ENCODE measurements at regions not wholly inside any gene's neighbourhood (a gene's known extent, or its start where the extent isn't known, plus 50 kb on each side); places are given as distances from the start of the nearest gene placed in this dataset.

DNA sequence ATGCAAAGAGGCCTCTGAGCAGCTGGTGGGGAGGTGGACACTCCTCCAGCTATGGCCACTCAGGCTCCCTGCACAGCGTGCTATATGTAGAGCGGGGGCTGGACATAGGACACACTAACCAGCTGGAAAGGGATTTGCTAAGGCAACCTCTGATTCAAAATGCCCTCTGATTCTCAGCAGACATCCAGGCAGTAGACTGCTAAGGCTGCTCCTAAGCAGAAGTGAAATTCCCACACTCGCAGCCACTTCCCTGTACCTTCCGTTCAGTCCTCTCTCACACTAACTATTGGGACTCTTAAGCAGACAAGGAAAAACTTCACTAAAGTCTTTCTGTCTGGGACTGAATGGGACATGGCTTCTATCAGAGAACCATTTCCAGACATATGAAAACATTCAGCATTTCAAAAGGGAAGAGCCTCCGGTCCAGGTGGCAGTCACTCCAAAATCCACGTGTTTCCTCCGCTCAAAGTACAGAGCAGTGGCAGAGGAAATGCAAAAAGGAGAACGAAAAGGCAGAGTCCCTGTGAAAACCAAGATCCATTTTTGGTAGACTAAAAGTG lies 265.8 kb downstream of the TTC32 start:
- H3K27ac ChIP-seq (ENCODE audit: low read depth, low read length): no peak overlapping the region
- no peaks in the 10 kb centered on the region for H3K9me3 ChIP-seq (ENCODE audit: control insufficient read depth, low read length)
- H3K4me1 ChIP-seq (ENCODE audit: control insufficient read depth, insufficient read depth, low read length): no peaks in the 10 kb centered on the region
- no peak overlapping the region for H3K4me3 Mint-ChIP-seq
- DNase-seq: no peak
- H3K36me3 Mint-ChIP-seq (ENCODE audit: low read depth): no peaks in the 10 kb centered on the region
- no peaks in the 10 kb centered on the region for H3K9me3 Mint-ChIP-seq
- no peaks in the 10 kb centered on the region for H3K4me1 Mint-ChIP-seq
- no peaks in the 10 kb centered on the region for H3K27me3 Mint-ChIP-seq (ENCODE audit: insufficient read depth)
- TF ChIP-seq, protein P1, sequence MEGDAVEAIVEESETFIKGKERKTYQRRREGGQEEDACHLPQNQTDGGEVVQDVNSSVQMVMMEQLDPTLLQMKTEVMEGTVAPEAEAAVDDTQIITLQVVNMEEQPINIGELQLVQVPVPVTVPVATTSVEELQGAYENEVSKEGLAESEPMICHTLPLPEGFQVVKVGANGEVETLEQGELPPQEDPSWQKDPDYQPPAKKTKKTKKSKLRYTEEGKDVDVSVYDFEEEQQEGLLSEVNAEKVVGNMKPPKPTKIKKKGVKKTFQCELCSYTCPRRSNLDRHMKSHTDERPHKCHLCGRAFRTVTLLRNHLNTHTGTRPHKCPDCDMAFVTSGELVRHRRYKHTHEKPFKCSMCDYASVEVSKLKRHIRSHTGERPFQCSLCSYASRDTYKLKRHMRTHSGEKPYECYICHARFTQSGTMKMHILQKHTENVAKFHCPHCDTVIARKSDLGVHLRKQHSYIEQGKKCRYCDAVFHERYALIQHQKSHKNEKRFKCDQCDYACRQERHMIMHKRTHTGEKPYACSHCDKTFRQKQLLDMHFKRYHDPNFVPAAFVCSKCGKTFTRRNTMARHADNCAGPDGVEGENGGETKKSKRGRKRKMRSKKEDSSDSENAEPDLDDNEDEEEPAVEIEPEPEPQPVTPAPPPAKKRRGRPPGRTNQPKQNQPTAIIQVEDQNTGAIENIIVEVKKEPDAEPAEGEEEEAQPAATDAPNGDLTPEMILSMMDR (conservative IDR thresholded peaks at IDR 0.05): no peak
- no peak overlapping the region for H3K27ac Mint-ChIP-seq
- H3K4me3 ChIP-seq (ENCODE audit: low read length): no peak overlapping the region
- H3K27me3 ChIP-seq (ENCODE audit: control insufficient read depth, insufficient read depth, low read length, poor library complexity, severe bottlenecking): peaks cover 5% of the 10 kb centered on the region
- WGBS, 2 experiments (ENCODE audit: insufficient coverage in 1 of 2, insufficient read length in 1 of 2): 93 to 95% methylated on average over 5 to 8 of the region's 8 CpGs
- H3K9ac ChIP-seq (ENCODE audit: extremely low read depth, low read length, poor library complexity, severe bottlenecking): no peak overlapping the region
- no peaks in the 10 kb centered on the region for H3K36me3 ChIP-seq (ENCODE audit: control insufficient read depth, insufficient read depth, low read length)

DNA sequence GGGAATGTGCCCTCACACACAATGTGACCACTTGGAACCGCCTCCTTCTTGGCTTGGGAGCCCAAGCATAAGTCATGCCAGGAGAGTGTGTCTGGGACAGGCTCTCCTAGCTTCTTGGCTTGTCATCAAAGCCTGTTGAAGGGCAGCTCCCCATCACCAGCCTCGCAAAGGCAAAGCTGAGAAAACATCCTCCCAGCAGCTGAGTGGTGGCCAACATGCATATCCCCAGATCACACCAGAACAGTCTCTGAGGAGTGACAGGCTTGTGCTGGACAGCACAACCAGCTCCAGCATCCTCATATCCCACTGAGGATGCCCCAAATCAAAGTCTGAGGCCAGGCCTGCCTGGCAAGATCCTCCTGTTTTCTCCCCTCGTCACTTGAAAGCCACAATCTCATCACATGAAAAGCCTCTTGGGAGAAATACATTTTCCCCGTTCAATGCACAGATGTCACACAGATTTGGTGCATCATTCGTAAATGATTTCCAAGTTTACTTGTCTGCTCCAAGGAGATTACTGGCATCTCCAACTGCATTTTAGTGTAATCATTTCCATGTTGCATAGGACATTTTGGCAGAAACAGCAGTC lies 269.3 kb downstream of the TTC32 start:
- WGBS, 2 experiments (ENCODE audit: insufficient coverage in 1 of 2, insufficient read length in 1 of 2): 90 to 91% methylated on average over 4 to 5 of the region's 5 CpGs
- H3K27me3 ChIP-seq (ENCODE audit: control insufficient read depth, insufficient read depth, low read length, poor library complexity, severe bottlenecking): peaks cover 5% of the 10 kb centered on the region
- Mint-ChIP-seq H3K27ac (no peak overlapping the region), H3K4me3 (no peak overlapping the region), H3K36me3 (ENCODE audit: low read depth) (no peaks in the 10 kb centered on the region), H3K27me3 (ENCODE audit: insufficient read depth) (no peaks in the 10 kb centered on the region), H3K4me1 (no peaks in the 10 kb centered on the region), H3K9me3 (no peaks in the 10 kb centered on the region)
- TF ChIP-seq, protein P1 (conservative IDR thresholded peaks at IDR 0.05): no peak
- no peak for DNase-seq
- no peaks in the 10 kb centered on the region for H3K4me1 ChIP-seq (ENCODE audit: control insufficient read depth, insufficient read depth, low read length)
- H3K27ac ChIP-seq (ENCODE audit: low read depth, low read length): no peak overlapping the region
- H3K4me3 ChIP-seq (ENCODE audit: low read length): no peak overlapping the region
- H3K36me3 ChIP-seq (ENCODE audit: control insufficient read depth, insufficient read depth, low read length): no peaks in the 10 kb centered on the region
- no peak overlapping the region for H3K9ac ChIP-seq (ENCODE audit: extremely low read depth, low read length, poor library complexity, severe bottlenecking)
- no peaks in the 10 kb centered on the region for H3K9me3 ChIP-seq (ENCODE audit: control insufficient read depth, low read length)

DNA sequence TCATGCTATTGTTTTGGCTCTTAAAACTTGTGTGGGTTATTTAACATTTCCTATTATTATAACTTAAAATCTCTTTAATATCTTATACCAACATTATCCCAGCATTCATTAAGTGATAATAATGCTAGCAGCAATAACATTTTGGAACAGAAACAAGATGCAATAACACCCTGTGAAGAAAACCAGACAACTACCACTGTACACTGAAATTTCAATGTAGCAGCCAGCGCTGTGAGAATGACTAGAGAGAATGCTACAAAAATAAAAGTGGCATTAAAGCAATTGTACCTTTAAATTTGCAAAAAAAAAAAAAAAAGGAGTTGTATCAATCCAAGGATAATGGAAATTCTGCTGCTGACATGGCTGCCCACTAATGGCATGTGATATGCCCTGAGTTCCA lies 269.9 kb downstream of the TTC32 start:
- Histone ChIP-seq H3K36me3 (ENCODE audit: control insufficient read depth, insufficient read depth, low read length) (no peaks in the 10 kb centered on the region), H3K4me1 (ENCODE audit: control insufficient read depth, insufficient read depth, low read length) (no peaks in the 10 kb centered on the region), H3K27ac (ENCODE audit: low read depth, low read length) (no peak overlapping the region), H3K4me3 (ENCODE audit: low read length) (no peak overlapping the region), H3K27me3 (ENCODE audit: control insufficient read depth, insufficient read depth, low read length, poor library complexity, severe bottlenecking) (peaks cover 5% of the 10 kb centered on the region), H3K9me3 (ENCODE audit: control insufficient read depth, low read length) (no peaks in the 10 kb centered on the region), H3K9ac (ENCODE audit: extremely low read depth, low read length, poor library complexity, severe bottlenecking) (no peak overlapping the region)
- Mint-ChIP-seq H3K4me3 (no peak overlapping the region), H3K36me3 (ENCODE audit: low read depth) (no peaks in the 10 kb centered on the region), H3K27me3 (ENCODE audit: insufficient read depth) (no peaks in the 10 kb centered on the region), H3K9me3 (no peaks in the 10 kb centered on the region), H3K27ac (no peak overlapping the region), H3K4me1 (no peaks in the 10 kb centered on the region)
- no peak for DNase-seq
- 100% methylated on average over 1 of the region's 1 CpG; no CpG with 5 or more reads in 1 of the 2 experiments for WGBS, 2 experiments (ENCODE audit: insufficient coverage in 1 of 2, insufficient read length in 1 of 2)
- TF ChIP-seq, protein P1 (conservative IDR thresholded peaks at IDR 0.05): no peak
